GM18951 (cell line): ENCODE measurements at regions not wholly inside any gene's neighbourhood (a gene's known extent, or its start where the extent isn't known, plus 50 kb on each side); places are given as distances from the start of the nearest gene placed in this dataset.
"Not testable (repeated sequence)": the region's sequence is repeated elsewhere in the genome, so short reads cannot be mapped to it uniquely, and the experiment has no call there.

Source experiments
- POLR2A ChIP-seq: IDR thresholded peaks from 4 replicates; pipeline ENCODE4 v1.6.1; 2011; ENCODE audit warnings: mild to moderate bottlenecking; ENCODE audit not compliant: insufficient read length, insufficient read depth; ENCODE audit errors: extremely low read depth
- in situ Hi-C: fragments of 300-500 bp; cut with MboI; formaldehyde crosslinking; loops from one replicate; pipeline ENCODE4 v1.12.0; 2022; ENCODE audit warnings: low sequenced_read_pairs, mixed read lengths, inconsistent platforms; ENCODE audit not compliant: unreplicated experiment

DNA sequence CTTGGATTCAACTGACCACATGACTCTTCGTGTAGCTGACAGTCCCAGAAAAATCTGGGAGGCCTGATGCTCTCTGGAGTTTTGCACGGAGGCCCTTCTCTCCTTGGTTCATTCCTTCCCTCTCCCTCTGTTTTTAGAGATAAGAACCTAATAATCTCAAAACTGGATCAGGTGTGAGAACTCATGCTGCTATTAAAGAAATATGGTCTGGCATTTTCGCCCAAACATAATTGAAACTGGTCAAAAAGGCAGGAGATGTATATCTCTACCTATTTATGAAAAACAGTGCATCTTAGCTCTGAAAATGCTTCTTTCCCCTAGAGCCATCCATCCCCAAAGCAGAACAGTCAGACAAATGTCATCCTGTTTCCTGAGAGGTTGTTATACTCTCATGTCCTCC, 397.5 kb downstream of the PRELID2 start:
- in situ Hi-C loops = no loop called here
- no peak for TF ChIP-seq POLR2A

DNA sequence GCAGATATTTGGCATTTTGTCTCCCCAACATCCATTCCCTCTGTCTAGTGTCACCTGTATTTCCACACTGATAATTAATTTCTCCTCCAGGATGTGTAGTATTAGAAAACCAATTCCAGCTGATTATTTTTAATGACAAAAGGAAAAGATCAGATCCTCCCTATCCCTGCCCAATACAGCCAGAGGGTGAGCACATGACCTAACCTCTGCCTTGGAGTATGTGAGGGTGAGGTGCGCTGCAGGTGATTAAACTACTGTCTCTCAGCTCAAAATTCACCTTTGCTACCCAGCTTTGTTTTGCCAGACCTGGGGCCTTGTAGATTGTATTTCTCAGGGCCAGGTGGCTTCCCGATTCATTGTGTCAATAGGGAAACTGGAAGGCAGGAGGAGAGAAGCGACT, 402.1 kb downstream of the PRELID2 start:
- in situ Hi-C loops = no loop called here
- no peak for TF ChIP-seq POLR2A

GRCh38 chr5:145429170-145429569, 406.0 kb downstream of the PRELID2 start:
- in situ Hi-C loops = no loop called here
- TF ChIP-seq POLR2A = no peak

- TF ChIP-seq POLR2A = no peak
- in situ Hi-C loops = no loop called here
These were observed 427.1 kb downstream of the PRELID2 start for GRCh38 chr5:145408048-145408341.

GRCh38 chr5:145407300-145408047, 427.7 kb downstream of the PRELID2 start:
- no peak for TF ChIP-seq POLR2A
- in situ Hi-C loops = no loop called here

- in situ Hi-C loops = no loop called here
- no peak for TF ChIP-seq POLR2A
These were observed 431.1 kb downstream of the PRELID2 start for GRCh38 chr5:145403992-145404391.

GRCh38 chr5:145396888-145397287, 438.3 kb downstream of the PRELID2 start:
- in situ Hi-C loops = no loop called here

GRCh38 chr5:145395151-145395550, 440.0 kb downstream of the PRELID2 start:
- in situ Hi-C loops = not testable (repeated sequence)

More at GRCh38 chr5:145396888-145397287, 438.3 kb downstream of the PRELID2 start:
- TF ChIP-seq POLR2A = no peak

GRCh38 chr5:145393426-145393825, 441.7 kb downstream of the PRELID2 start:
- TF ChIP-seq POLR2A = no peak
- in situ Hi-C loops = no loop called here

- TF ChIP-seq POLR2A = no peak
- in situ Hi-C loops = no loop called here
These were observed 446.1 kb downstream of the PRELID2 start for GRCh38 chr5:145389047-145389446.

DNA sequence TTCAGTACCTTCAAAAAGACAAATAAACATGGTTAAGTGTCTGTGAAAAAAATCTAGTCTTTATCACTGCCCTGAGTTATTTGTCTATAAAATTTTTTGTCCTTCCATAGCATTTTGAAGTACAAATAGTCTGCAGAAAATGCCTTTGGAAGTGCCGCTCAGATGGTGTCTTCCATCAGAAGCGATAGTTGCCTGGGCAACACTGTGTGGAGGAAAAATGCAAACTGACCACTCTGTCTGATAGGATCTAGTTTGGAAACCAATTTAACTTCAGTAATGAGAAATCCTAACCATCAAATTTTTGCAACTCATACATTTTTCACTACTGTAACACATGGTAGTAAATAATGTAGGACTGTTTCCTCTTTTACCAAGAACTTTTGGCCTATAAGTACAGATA, 449.9 kb downstream of the PRELID2 start:
- in situ Hi-C loops = no loop called here
- TF ChIP-seq POLR2A = no peak

GRCh38 chr5:145378226-145378625, 456.9 kb downstream of the PRELID2 start:
- in situ Hi-C loops = no loop called here
- no peak for TF ChIP-seq POLR2A

- in situ Hi-C loops = no loop called here
- TF ChIP-seq POLR2A = no peak
These were observed 459.6 kb downstream of the PRELID2 start for GRCh38 chr5:145375521-145375920.

GRCh38 chr5:145365464-145365863, 469.7 kb downstream of the PRELID2 start:
- no peak for TF ChIP-seq POLR2A
- in situ Hi-C loops = no loop called here

GRCh38 chr5:145362266-145362665, 472.9 kb downstream of the PRELID2 start:
- TF ChIP-seq POLR2A = no peak
- in situ Hi-C loops = no loop called here
